Stimulated activated CD8-positive, alpha-beta memory T cell treated with anti-CD3 and anti-CD28 coated beads, Interleukin-7, amount 100 ng/mL, for 24 hours (primary cell): ENCODE measurements at regions not wholly inside any gene's neighbourhood (a gene's known extent, or its start where the extent isn't known, plus 50 kb on each side); places are given as distances from the start of the nearest gene placed in this dataset.
"Not testable (repeated sequence)": the region's sequence is repeated elsewhere in the genome, so short reads cannot be mapped to it uniquely, and the experiment has no call there.

Experiments
- DNase-seq: peaks from one replicate; pipeline ENCODE4 v3.0.0-alpha.2; 2020; ENCODE audit warnings: low read depth

DNA sequence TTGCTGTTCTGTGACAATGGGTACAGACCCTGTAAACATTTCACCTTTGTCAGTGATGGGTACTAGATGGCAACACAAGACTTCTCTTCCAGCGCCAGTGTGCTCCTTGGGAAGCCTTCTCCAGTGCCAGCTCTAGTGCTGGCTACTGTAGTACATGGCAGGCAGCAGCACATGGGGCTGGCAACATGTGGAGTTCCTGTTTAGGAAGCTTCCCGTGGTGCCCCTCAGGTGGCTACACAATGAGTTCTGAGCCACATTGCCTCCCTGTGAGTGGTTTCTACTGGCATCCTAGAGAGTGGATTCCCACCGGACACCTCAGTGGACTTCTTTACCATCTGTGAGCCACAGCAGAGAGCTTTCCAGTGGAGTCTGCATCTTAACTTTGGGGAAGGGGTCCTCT, 302.1 kb downstream of the CYRIA start:
- no peak for DNase-seq

- DNase-seq: no peak
Measured at GRCh38 chr2:16362611-16363010, 303.0 kb downstream of the CYRIA start.

DNA sequence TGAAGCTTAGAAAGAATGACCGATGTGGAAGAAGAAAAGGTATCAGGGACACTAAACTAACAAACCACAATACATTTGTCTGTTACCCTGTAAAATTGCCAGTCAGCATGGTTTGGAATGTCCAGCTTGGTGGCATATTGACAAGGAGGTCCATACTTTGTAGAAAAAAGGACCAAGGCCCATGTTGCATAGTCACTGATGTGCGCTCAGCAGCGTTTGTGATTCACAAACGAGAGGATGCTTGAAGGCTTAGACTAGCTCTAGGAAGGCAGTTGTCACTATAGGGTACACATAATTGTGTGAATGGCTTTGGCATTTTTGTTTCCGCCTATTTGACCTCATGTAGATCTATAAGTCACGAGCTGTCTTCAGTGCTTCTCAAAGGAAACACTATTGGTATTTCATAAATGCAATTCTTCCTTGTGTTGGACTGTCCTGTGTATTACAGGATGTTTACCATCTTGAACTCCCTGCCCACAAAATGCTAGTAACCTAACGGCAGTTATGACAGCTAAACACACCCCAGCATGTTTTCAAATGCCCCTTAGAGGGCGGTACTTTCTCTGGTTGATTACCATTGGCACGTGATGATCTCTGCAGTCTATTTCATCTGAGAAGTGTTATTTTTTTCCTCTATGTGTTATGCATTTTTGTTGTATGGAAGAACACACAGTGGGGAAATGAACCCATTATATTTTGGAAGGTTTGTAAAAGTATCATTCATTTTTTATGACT, 304.2 kb downstream of the CYRIA start:
- DNase-seq: no peak

- DNase-seq: no peak
Measured at GRCh38 chr2:16359961-16360360, 305.7 kb downstream of the CYRIA start.

GRCh38 chr2:16357188-16357587, 308.4 kb downstream of the CYRIA start:
- DNase-seq: no peak

- DNase-seq: no peak
Measured at GRCh38 chr2:16351541-16351940, 314.1 kb downstream of the CYRIA start.

GRCh38 chr2:16351137-16351536, 314.5 kb downstream of the CYRIA start:
- no peak for DNase-seq

DNA sequence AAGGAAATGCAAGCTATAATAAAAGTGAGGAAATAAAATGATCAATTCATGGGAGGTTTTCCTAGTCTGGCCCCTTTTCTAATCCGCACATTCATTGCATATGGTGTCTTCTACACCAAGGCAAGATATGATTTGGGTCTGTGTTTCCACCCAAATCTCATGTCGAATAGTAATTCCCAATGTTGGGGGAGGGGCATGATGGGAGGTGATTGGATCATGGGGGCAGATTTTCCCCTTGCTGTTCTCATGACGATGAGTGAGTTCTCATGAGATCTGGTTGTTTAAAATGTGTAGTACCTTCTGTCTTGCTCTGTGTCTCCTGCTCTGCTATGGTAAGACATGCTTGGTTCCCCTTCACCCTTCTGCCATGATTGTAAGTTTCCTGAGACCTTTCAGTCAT, 315.4 kb downstream of the CYRIA start:
- no peak for DNase-seq

- no peak for DNase-seq
Measured at GRCh38 chr2:16349811-16350210, 315.8 kb downstream of the CYRIA start.

DNA sequence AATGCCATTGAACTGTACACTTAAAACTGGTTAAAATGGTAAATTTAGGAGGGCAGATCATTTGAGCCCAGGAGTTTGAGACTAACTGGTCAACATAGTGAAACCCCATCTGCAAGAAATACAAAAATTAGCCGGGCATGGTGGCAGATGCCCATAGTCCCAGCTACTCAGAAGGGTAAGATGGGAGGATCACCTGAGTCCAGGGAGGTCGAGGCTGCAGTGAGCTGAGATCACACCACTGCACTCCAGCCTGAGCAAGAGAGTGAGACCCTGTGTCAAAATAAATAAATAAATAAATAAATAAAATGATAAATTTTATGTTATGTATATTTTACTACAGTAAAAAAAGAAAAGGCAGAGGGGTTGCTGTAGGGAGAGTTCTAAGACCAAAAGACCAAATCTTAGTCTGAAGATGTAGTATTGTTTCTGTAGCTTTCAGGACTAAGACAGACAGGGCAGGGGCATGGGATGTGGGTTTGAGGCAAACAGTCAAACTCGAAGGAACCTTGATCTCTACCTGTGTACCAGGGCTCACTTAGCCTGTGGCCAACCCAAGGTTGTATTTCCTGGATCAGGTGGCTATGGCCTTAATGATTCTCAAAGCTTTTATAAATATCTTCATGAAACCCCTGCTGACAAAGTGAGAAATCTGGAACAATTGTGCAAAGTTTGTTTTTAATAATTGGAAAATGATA, 316.7 kb downstream of the CYRIA start:
- no peak for DNase-seq

- no peak for DNase-seq
Measured at GRCh38 chr2:16346671-16347070, 319.0 kb downstream of the CYRIA start.

DNA sequence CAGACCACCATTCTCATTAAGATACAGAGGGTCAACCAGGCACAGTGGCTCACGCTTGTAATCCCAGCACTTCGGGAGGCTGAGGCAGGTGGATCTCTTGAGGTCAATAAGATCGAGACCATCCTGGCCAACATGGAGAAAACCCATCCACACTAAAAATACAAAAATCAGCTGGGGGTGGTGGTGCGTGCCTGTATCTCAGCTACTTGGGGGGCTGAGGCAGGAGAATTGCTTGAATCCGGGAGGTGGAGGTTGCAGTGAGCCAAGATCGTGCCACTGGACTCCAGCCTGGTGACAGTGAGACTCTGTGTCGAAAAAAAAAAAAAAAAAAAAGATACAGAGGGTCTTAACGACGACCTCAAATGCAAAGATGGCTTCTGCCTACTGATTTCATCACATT, 320.4 kb downstream of the CYRIA start:
- not testable (repeated sequence) for DNase-seq

DNA sequence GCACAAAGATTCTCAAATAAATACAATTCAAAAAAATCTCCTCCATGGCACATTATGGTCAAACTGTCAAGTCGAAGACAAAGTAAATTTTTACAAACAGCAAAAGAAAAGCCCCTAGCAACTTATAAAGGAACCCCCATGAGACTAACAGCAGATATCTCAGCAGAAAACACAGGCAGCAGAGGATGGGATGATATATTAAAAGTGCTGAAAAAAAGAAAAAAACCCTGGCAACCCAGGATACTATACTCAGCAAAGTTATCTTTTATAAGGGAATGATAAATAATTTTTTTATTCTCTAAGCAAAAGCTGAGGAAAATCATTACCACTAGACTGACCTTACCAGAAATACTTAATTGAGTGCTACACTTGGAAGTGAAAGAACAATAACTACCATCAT, 326.4 kb downstream of the CYRIA start:
- no peak for DNase-seq

DNA sequence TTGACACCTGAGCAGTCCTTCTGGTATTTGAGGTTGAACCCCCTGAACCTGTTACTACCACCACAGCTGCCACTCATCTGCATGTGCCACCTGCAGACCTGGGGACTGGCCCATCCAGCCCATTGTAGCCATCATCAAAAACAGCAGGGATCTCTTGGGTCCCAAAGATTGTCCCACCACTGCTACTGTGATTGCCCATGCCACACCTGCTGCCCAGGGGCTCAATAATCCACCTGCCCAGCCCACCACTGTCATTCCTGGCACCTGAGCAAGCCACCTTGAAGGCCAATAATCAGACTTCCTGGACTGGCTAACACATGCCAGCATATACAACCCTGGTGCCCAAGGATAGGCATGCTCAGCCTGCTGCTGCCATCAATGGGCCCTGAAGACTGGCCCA, 327.6 kb downstream of the CYRIA start:
- DNase-seq: no peak

- no peak for DNase-seq
Measured at GRCh38 chr2:16336916-16337315, 328.7 kb downstream of the CYRIA start.

GRCh38 chr2:16336491-16336890, 329.1 kb downstream of the CYRIA start:
- DNase-seq: no peak

GRCh38 chr2:16335947-16336346, 329.7 kb downstream of the CYRIA start:
- DNase-seq: no peak

GRCh38 chr2:16335604-16335930, 330.1 kb downstream of the CYRIA start:
- DNase-seq: no peak

- DNase-seq: no peak
Measured at GRCh38 chr2:16334886-16335603, 330.6 kb downstream of the CYRIA start.

- DNase-seq: no peak
Measured at GRCh38 chr2:16334366-16334765, 331.3 kb downstream of the CYRIA start.

DNA sequence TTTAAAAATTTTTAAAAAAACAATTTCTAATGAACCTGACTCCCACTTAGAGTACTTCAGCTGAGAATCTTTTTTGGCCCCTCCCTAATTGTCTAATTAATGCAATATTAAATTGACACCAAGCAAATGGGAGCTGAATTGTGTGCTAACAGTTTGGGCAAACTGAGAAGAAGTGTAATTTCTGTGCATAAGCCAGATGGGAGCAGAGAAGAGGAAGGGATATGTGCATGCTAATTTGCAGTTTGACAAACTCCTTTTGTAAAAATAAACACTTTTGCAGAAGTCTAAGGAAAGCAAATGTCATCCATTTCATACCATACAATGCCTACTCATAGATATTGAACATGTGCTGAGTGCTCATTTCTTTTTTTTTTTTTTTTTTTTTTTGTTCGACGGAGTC, 332.0 kb downstream of the CYRIA start:
- DNase-seq: no peak

DNA sequence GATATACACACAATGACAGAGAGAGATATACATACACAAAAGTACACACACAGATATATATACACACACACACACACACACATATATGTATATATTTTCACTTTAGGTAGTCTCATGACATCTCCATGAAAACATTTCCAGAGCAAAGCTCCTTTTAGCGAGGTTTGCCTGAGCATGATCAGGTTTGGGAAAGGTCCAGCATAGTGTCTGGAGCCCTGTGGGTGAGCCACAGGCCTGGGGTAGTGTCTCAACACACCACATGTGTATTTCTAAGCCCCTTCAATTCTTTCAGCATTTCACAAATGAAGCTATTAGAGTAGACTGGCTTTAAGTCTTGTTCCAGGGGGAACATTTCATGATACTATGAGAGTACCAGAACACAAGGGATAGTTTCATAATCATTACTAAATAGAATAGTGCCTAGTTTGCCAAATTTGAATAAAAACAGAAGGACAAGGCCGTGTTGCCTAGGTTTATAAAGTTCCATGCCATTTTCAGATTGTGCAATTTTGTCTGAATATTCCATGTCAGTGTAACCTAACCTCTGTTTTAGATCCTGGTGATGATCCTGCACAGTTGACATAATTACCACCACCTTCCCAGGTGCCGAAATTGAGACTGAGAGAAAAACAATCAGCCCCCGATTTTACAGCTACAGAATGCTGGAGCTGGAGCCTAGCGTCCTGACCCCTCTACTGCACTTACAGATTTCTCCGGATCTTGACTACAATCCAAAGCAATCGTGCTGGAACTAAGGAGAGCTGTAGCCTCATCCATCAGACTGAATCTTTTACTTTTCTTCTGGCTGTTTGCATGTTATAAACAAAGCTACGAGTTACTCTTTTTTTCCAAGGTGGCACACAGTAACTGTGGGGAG, 332.7 kb downstream of the CYRIA start:
- DNase-seq: no peak
